ENCODE measurements at regions not wholly inside any gene's neighbourhood (a gene's known extent, or its start where the extent isn't known, plus 50 kb on each side); places are given as distances from the start of the nearest gene placed in this dataset.

DNA sequence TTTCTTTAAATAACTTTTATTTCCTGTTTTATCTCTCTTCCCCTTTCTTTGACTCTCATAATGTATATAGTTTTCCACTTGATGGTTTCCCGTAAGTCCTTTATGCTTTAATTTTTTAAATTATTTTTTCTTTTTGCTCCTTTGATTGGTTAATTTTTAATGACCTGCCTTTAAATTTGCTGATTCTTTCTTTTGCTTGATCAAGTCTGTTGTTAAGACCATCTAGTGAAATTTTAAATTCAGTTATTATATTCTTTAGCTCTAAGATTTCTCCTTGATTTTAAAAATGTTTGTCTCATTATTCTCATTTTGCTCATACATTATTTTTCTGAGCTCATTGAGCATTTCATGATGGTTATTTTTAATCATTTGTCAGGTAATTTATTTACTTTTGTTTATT lies 718.6 kb downstream of the METTL15 start:
- Mint-ChIP-seq H3K27me3 (ENCODE audit: low read depth, poor library complexity) (no peaks in the 10 kb centered on the region), H3K4me1 (no peaks in the 10 kb centered on the region), H3K4me3 (no peak overlapping the region), H3K9me3 (peaks cover 13% of the 10 kb centered on the region), H3K27ac (no peak overlapping the region), H3K36me3 (ENCODE audit: low read depth) (no peaks in the 10 kb centered on the region)
- DNase-seq, result no peak
- TF ChIP-seq, protein P1, sequence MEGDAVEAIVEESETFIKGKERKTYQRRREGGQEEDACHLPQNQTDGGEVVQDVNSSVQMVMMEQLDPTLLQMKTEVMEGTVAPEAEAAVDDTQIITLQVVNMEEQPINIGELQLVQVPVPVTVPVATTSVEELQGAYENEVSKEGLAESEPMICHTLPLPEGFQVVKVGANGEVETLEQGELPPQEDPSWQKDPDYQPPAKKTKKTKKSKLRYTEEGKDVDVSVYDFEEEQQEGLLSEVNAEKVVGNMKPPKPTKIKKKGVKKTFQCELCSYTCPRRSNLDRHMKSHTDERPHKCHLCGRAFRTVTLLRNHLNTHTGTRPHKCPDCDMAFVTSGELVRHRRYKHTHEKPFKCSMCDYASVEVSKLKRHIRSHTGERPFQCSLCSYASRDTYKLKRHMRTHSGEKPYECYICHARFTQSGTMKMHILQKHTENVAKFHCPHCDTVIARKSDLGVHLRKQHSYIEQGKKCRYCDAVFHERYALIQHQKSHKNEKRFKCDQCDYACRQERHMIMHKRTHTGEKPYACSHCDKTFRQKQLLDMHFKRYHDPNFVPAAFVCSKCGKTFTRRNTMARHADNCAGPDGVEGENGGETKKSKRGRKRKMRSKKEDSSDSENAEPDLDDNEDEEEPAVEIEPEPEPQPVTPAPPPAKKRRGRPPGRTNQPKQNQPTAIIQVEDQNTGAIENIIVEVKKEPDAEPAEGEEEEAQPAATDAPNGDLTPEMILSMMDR (IDR thresholded peaks at IDR 0.05), result no peak

DNA sequence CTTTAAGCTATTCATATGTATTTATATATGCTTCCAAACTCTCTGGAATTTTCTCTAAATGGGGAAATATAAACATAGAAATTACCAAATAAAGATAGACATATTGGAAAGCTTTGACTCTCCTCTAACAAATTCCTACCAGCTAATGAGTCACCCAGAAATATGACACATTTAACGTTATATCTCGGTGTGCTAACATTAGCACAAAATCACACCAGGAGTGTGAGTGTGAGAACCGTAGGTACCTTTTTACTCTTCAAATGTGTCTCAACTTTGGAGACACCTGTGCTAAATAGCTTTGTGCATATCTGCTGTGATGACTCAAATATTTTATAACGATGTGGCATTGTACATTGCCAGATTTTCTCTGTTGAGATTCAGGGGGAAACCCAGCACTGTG lies 714.4 kb downstream of the METTL15 start:
- no peak for DNase-seq
- TF ChIP-seq, protein P1 (IDR thresholded peaks at IDR 0.05), result no peak
- Mint-ChIP-seq H3K4me3 (no peak overlapping the region), H3K27me3 (ENCODE audit: low read depth, poor library complexity) (no peaks in the 10 kb centered on the region), H3K27ac (no peak overlapping the region), H3K4me1 (no peaks in the 10 kb centered on the region), H3K9me3 (peaks cover 13% of the 10 kb centered on the region), H3K36me3 (ENCODE audit: low read depth) (no peaks in the 10 kb centered on the region)

GRCh38 chr11:28820296-28820989 lies 712.3 kb downstream of the METTL15 start:
- H3K9me3 Mint-ChIP-seq, result no peaks in the 10 kb centered on the region

DNA sequence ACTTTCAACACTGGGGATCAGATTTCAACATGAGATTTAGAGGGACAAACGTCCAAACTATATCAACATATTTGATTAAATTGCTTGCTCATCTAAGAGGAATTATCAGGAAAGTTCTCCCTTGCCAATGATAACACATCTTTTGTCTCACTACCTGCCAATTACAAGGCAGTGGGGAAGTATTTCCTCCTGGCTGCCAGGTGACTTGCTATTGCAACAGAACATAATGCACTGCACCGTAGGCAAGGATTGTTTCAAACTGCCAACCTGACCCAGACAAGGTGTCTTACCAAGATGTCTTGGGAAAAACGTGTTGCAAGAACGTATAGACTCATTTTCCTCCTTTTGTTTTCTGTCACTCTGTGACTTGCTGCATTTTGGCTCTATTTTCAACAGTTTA lies 711.6 kb downstream of the METTL15 start:
- no peak for DNase-seq
- Mint-ChIP-seq H3K36me3 (ENCODE audit: low read depth) (no peaks in the 10 kb centered on the region), H3K4me1 (no peaks in the 10 kb centered on the region), H3K9me3 (no peaks in the 10 kb centered on the region), H3K27ac (no peak overlapping the region), H3K4me3 (no peak overlapping the region), H3K27me3 (ENCODE audit: low read depth, poor library complexity) (no peaks in the 10 kb centered on the region)
- TF ChIP-seq, protein P1 (IDR thresholded peaks at IDR 0.05), result no peak

More at GRCh38 chr11:28820296-28820989, 712.3 kb downstream of the METTL15 start:
- no peak overlapping the region for H3K4me3 Mint-ChIP-seq
- TF ChIP-seq, protein P1 (IDR thresholded peaks at IDR 0.05), result no peak
- no peaks in the 10 kb centered on the region for H3K27me3 Mint-ChIP-seq (ENCODE audit: low read depth, poor library complexity)
- no peaks in the 10 kb centered on the region for H3K36me3 Mint-ChIP-seq (ENCODE audit: low read depth)
- H3K4me1 Mint-ChIP-seq, result no peaks in the 10 kb centered on the region
- no peak for DNase-seq
- no peak overlapping the region for H3K27ac Mint-ChIP-seq

DNA sequence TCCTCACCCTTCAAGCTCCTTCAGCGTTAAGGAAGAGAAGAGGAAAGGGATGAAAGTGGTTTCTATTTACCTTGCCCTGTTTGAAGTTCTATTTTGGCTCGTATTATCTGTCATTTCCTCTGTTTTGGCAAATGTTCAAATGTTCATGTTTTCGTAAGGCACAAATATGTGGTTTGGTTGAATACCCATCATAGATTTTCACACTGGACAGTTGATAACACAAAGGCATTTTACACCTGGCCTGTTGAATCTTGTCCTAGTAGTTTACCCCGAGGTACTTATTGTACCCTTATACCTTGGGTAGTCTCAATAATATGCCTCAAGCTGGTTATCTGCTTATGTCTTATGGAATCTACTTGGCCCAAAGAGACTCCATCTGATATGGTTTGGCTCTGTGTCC lies 706.9 kb downstream of the METTL15 start:
- no peak overlapping the region for H3K4me3 Mint-ChIP-seq
- H3K27me3 Mint-ChIP-seq (ENCODE audit: low read depth, poor library complexity), result peaks cover 2% of the 10 kb centered on the region
- H3K27ac Mint-ChIP-seq, result no peak overlapping the region
- no peaks in the 10 kb centered on the region for H3K36me3 Mint-ChIP-seq (ENCODE audit: low read depth)
- DNase-seq, result no peak
- TF ChIP-seq, protein P1 (IDR thresholded peaks at IDR 0.05), result no peak
- no peaks in the 10 kb centered on the region for H3K9me3 Mint-ChIP-seq
- no peaks in the 10 kb centered on the region for H3K4me1 Mint-ChIP-seq

GRCh38 chr11:28808771-28809170 lies 700.6 kb downstream of the METTL15 start:
- Mint-ChIP-seq H3K4me3 (no peak overlapping the region), H3K36me3 (ENCODE audit: low read depth) (no peaks in the 10 kb centered on the region), H3K4me1 (no peaks in the 10 kb centered on the region), H3K27ac (no peak overlapping the region), H3K27me3 (ENCODE audit: low read depth, poor library complexity) (peaks cover 4% of the 10 kb centered on the region), H3K9me3 (no peaks in the 10 kb centered on the region)
- TF ChIP-seq, protein P1 (IDR thresholded peaks at IDR 0.05), result no peak
- DNase-seq, result no peak

All from nephron progenitor cell (in vitro differentiated cells).